SJSA1 (cell line): ENCODE measurements at regions not wholly inside any gene's neighbourhood (a gene's known extent, or its start where the extent isn't known, plus 50 kb on each side); places are given as distances from the start of the nearest gene placed in this dataset.

Experiments used
- DNase-seq, 2 experiments: peaks; one replicate each; pipeline ENCODE4 v3.0.0-alpha.2; 2015 to 2020; ENCODE audit warnings: low spot score in 2 of 2, low read depth in 1 of 2
- H3K27ac ChIP-seq: fragments of 250-450 bp; sonication (Bioruptor Pico); 2 replicates; pipeline ENCODE4 v1.5.1; 2020; ENCODE audit warnings: mild to moderate bottlenecking, moderate library complexity
- H3K27me3 ChIP-seq: fragments of 250-450 bp; sonication (Bioruptor Pico); replicated peaks from 2 replicates; pipeline ENCODE4 v1.5.1; 2020; ENCODE audit warnings: mild to moderate bottlenecking, moderate library complexity
- H3K36me3 ChIP-seq: fragments of 250-450 bp; sonication (Bioruptor Pico); 2 replicates; pipeline ENCODE4 v1.5.1; 2020; ENCODE audit warnings: mild to moderate bottlenecking
- H3K4me1 ChIP-seq: fragments of 250-450 bp; sonication (Bioruptor Pico); replicated peaks from 2 replicates; pipeline ENCODE4 v1.6.1; 2021; ENCODE audit warnings: mild to moderate bottlenecking
- H3K4me3 ChIP-seq: fragments of 250-450 bp; sonication (Bioruptor Pico); 2 replicates; pipeline ENCODE4 v1.5.1; 2020; ENCODE audit warnings: mild to moderate bottlenecking
- H3K9me3 ChIP-seq: fragments of 250-450 bp; sonication (Bioruptor Pico); replicated peaks from 2 replicates; pipeline ENCODE4 v1.5.1; 2020; ENCODE audit warnings: mild to moderate bottlenecking

GRCh38 chr10:118153287-118153686 lies 106.5 kb upstream of the RAB11FIP2 start:
- no peaks in the 10 kb centered on the region for H3K27me3 ChIP-seq
- no peak overlapping the region for H3K27ac ChIP-seq
- H3K9me3 ChIP-seq = no peaks in the 10 kb centered on the region
- DNase-seq = no peak
- no peaks in the 10 kb centered on the region for H3K4me1 ChIP-seq
- H3K36me3 ChIP-seq = no peaks in the 10 kb centered on the region
- H3K4me3 ChIP-seq = no peak overlapping the region

- Histone ChIP-seq H3K4me3 (no peak overlapping the region), H3K27ac (no peak overlapping the region), H3K4me1 (no peaks in the 10 kb centered on the region), H3K27me3 (no peaks in the 10 kb centered on the region), H3K9me3 (no peaks in the 10 kb centered on the region), H3K36me3 (no peaks in the 10 kb centered on the region)
- DNase-seq = no peak
These were observed 104.7 kb upstream of the RAB11FIP2 start for GRCh38 chr10:118151461-118151860.

- no peaks in the 10 kb centered on the region for H3K9me3 ChIP-seq
- H3K36me3 ChIP-seq = no peaks in the 10 kb centered on the region
- no peak overlapping the region for H3K4me3 ChIP-seq
- DNase-seq = no peak
- no peak overlapping the region for H3K27ac ChIP-seq
- H3K4me1 ChIP-seq = no peaks in the 10 kb centered on the region
- no peaks in the 10 kb centered on the region for H3K27me3 ChIP-seq
These were observed 101.5 kb upstream of the RAB11FIP2 start for GRCh38 chr10:118148247-118148646.

- no peak overlapping the region for H3K27ac ChIP-seq
- H3K27me3 ChIP-seq = no peaks in the 10 kb centered on the region
- no peaks in the 10 kb centered on the region for H3K9me3 ChIP-seq
- DNase-seq = no peak
- no peaks in the 10 kb centered on the region for H3K4me1 ChIP-seq
- no peaks in the 10 kb centered on the region for H3K36me3 ChIP-seq
- no peak overlapping the region for H3K4me3 ChIP-seq
These were observed 98.5 kb upstream of the RAB11FIP2 start for GRCh38 chr10:118145256-118145655.

GRCh38 chr10:118141471-118141870 lies 94.7 kb upstream of the RAB11FIP2 start:
- no peaks in the 10 kb centered on the region for H3K9me3 ChIP-seq
- DNase-seq = no peak
- no peak overlapping the region for H3K27ac ChIP-seq
- no peak overlapping the region for H3K4me3 ChIP-seq
- no peaks in the 10 kb centered on the region for H3K36me3 ChIP-seq
- H3K27me3 ChIP-seq = no peaks in the 10 kb centered on the region
- no peaks in the 10 kb centered on the region for H3K4me1 ChIP-seq

GRCh38 chr10:118139321-118139720 lies 92.6 kb upstream of the RAB11FIP2 start:
- no peak for DNase-seq
- no peaks in the 10 kb centered on the region for H3K27me3 ChIP-seq
- H3K4me3 ChIP-seq = no peak overlapping the region
- H3K36me3 ChIP-seq = no peaks in the 10 kb centered on the region
- H3K9me3 ChIP-seq = no peaks in the 10 kb centered on the region
- H3K4me1 ChIP-seq = no peaks in the 10 kb centered on the region
- H3K27ac ChIP-seq = no peak overlapping the region

- no peak for DNase-seq
- H3K27ac ChIP-seq = no peak overlapping the region
These were observed 81.9 kb upstream of the RAB11FIP2 start for GRCh38 chr10:118128675-118129074.

GRCh38 chr10:118118716-118119115 lies 72.0 kb upstream of the RAB11FIP2 start:
- Histone ChIP-seq H3K36me3 (no peaks in the 10 kb centered on the region), H3K4me3 (no peak overlapping the region), H3K9me3 (no peaks in the 10 kb centered on the region), H3K4me1 (no peaks in the 10 kb centered on the region), H3K27ac (no peak overlapping the region), H3K27me3 (no peaks in the 10 kb centered on the region)
- DNase-seq = no peak

More at GRCh38 chr10:118128675-118129074, 81.9 kb upstream of the RAB11FIP2 start:
- Histone ChIP-seq H3K27me3 (no peaks in the 10 kb centered on the region), H3K36me3 (no peaks in the 10 kb centered on the region), H3K4me1 (no peaks in the 10 kb centered on the region), H3K9me3 (no peaks in the 10 kb centered on the region), H3K4me3 (no peak overlapping the region)

- H3K4me3 ChIP-seq = no peak overlapping the region
- DNase-seq = no peak
- H3K27ac ChIP-seq = no peak overlapping the region
- H3K9me3 ChIP-seq = no peaks in the 10 kb centered on the region
- H3K4me1 ChIP-seq = no peaks in the 10 kb centered on the region
- no peaks in the 10 kb centered on the region for H3K27me3 ChIP-seq
- H3K36me3 ChIP-seq = no peaks in the 10 kb centered on the region
These were observed 70.1 kb upstream of the RAB11FIP2 start for GRCh38 chr10:118116715-118117449.

GRCh38 chr10:118116362-118116714 lies 69.6 kb upstream of the RAB11FIP2 start:
- no peak overlapping the region for H3K27ac ChIP-seq
- H3K4me3 ChIP-seq = no peak overlapping the region
- no peaks in the 10 kb centered on the region for H3K36me3 ChIP-seq
- no peak for DNase-seq
- no peaks in the 10 kb centered on the region for H3K27me3 ChIP-seq
- no peaks in the 10 kb centered on the region for H3K4me1 ChIP-seq
- no peaks in the 10 kb centered on the region for H3K9me3 ChIP-seq

- H3K4me3 ChIP-seq = no peak overlapping the region
- H3K36me3 ChIP-seq = no peaks in the 10 kb centered on the region
- no peak overlapping the region for H3K27ac ChIP-seq
- no peak for DNase-seq
- H3K27me3 ChIP-seq = no peaks in the 10 kb centered on the region
- H3K4me1 ChIP-seq = no peaks in the 10 kb centered on the region
- no peaks in the 10 kb centered on the region for H3K9me3 ChIP-seq
These were observed 69.0 kb upstream of the RAB11FIP2 start for GRCh38 chr10:118115701-118116100.

GRCh38 chr10:118114992-118115391 lies 68.3 kb upstream of the RAB11FIP2 start:
- DNase-seq = no peak

GRCh38 chr10:118112543-118113125 lies 65.9 kb upstream of the RAB11FIP2 start:
- Histone ChIP-seq H3K4me1 (no peaks in the 10 kb centered on the region), H3K27ac (no peak overlapping the region), H3K9me3 (no peaks in the 10 kb centered on the region), H3K4me3 (no peak overlapping the region), H3K36me3 (no peaks in the 10 kb centered on the region), H3K27me3 (peaks cover 7% of the 10 kb centered on the region; the same call in 1 of the 2 replicates)
- DNase-seq = no peak

More at GRCh38 chr10:118114992-118115391, 68.3 kb upstream of the RAB11FIP2 start:
- no peak overlapping the region for H3K27ac ChIP-seq
- no peak overlapping the region for H3K4me3 ChIP-seq
- no peaks in the 10 kb centered on the region for H3K4me1 ChIP-seq
- H3K9me3 ChIP-seq = no peaks in the 10 kb centered on the region
- no peaks in the 10 kb centered on the region for H3K27me3 ChIP-seq
- H3K36me3 ChIP-seq = no peaks in the 10 kb centered on the region

GRCh38 chr10:118110750-118111149 lies 64.0 kb upstream of the RAB11FIP2 start:
- no peak for DNase-seq
- Histone ChIP-seq H3K27ac (no peak overlapping the region), H3K27me3 (peaks cover 11% of the 10 kb centered on the region; the same call in 1 of the 2 replicates), H3K9me3 (no peaks in the 10 kb centered on the region), H3K36me3 (no peaks in the 10 kb centered on the region), H3K4me3 (no peak overlapping the region), H3K4me1 (no peaks in the 10 kb centered on the region)
